GM12874 (cell line): ENCODE measurements at regions not wholly inside any gene's neighbourhood (a gene's known extent, or its start where the extent isn't known, plus 50 kb on each side); places are given as distances from the start of the nearest gene placed in this dataset.

Experiments used
- TF ChIP-seq, protein P1 (sequence below): IDR thresholded peaks from 2 replicates; pipeline ENCODE4 v1.5.1; 2011; ENCODE audit warnings: low read depth, mild to moderate bottlenecking, control low read depth, low read length, moderate library complexity; ENCODE audit not compliant: insufficient read depth

DNA sequence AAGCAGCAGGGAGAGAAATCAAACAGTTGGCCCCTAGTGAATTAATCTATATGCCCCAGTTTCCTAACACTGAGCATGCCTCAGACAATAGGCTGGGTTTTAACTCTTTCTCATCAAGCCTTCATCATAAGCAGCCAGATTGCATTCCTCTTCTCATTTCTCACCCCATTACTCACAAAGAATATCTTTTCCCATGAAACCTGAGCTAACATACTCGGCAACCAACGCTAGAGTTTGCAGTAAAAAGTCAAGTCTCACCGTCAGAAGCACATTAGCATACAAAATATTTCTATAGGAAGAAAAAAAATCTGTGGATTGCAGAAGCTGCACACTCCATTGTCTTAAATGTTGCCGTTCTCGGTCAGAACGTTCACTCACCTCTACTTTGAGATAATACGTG lies 429.9 kb upstream of the ARID1B start:
- TF ChIP-seq, protein P1, sequence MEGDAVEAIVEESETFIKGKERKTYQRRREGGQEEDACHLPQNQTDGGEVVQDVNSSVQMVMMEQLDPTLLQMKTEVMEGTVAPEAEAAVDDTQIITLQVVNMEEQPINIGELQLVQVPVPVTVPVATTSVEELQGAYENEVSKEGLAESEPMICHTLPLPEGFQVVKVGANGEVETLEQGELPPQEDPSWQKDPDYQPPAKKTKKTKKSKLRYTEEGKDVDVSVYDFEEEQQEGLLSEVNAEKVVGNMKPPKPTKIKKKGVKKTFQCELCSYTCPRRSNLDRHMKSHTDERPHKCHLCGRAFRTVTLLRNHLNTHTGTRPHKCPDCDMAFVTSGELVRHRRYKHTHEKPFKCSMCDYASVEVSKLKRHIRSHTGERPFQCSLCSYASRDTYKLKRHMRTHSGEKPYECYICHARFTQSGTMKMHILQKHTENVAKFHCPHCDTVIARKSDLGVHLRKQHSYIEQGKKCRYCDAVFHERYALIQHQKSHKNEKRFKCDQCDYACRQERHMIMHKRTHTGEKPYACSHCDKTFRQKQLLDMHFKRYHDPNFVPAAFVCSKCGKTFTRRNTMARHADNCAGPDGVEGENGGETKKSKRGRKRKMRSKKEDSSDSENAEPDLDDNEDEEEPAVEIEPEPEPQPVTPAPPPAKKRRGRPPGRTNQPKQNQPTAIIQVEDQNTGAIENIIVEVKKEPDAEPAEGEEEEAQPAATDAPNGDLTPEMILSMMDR: no peak

DNA sequence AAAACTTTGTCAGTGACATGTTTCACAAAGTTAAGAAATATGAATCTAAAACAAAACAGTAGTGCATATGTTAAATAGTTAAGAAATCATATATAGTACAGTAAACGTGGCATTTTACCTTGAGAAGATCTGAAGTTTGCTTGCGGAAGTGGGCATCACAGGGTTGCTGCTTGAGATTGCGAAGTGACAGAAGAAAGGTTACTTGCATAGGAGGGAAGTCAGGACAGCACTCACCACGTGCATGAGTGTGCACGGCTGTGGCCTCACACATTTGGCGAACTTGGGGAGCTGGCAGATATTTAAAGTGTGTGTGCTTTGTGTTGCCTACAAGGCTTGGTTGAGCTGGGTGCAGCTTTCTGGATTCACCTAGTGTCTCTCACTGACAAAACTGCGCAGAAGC lies 431.5 kb upstream of the ARID1B start:
- TF ChIP-seq, protein P1: no peak

DNA sequence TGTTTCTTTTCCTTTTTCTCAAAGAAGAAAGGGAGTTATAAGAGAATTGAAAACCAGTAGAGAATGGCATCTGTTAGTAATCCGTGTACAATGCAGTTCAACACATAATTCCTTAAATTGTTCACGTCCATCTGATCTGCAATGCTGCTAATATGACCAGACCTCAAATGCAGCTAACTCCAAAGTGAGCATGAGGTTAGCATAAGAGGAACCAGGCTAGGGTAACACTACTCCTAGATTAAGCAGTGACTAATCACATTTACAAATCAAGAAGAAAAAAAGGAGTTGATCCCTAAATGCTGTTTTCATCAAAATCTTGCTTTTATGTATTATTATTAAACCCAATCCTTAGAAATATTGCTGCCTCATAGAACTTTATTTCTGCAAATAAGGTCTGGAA lies 432.7 kb upstream of the ARID1B start:
- TF ChIP-seq, protein P1: no peak

DNA sequence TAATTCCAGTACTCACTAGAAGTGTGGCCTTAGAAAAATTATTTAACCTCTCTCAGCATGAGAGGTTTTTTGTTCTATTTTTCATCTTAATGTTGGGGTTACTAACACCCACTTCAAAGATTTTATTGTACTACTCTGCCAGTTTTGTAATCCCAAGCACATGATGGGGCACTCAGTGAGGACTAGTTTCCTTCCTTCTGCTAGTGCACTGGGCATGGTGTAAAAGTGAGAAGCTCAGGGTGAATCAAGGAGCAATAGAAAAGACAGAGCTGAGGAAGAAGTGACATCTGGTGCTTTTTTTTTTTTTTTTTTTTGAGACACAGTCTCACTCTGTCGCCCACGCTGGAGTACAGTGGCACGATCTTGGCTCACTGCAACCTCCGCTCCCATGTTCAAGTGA lies 439.4 kb upstream of the ARID1B start:
- TF ChIP-seq, protein P1: no peak

DNA sequence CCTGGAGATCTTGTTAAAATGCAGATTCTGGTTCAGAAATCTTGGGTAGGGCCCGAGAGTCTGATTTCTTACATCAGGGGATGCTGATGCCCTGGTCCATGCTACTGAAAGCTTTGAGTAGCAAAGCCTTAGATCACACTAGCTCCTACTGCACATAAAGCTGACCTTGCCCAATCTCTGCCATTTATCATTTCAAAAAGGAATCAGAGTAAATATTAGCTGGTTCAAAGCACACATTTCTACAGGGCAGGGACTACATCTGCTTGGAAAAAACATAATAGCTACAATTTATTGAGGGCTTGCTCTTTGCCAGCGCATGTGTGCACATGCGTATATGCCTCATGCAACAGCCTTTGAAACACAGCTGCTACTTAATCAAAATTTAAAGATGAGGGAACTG lies 440.4 kb upstream of the ARID1B start:
- TF ChIP-seq, protein P1: no peak

DNA sequence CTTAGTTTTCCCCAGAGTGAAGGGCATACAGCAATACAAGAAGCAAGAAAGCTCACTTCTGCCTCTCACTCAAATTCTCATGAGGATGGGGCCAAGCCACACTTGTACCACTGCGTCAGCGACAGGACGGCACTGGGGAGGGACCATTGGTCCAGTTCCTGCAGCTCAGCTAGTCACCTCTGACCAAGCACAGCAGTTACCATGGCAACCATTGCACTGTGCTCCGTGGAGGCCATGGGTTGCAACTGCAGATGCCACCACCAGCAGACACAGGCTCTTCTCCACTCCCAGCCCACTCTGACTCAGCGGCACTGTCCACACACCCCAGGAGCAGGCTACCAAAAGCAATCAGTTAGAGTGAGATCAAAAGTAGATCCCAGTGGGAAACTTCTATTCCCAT lies 441.1 kb upstream of the ARID1B start:
- TF ChIP-seq, protein P1: no peak

DNA sequence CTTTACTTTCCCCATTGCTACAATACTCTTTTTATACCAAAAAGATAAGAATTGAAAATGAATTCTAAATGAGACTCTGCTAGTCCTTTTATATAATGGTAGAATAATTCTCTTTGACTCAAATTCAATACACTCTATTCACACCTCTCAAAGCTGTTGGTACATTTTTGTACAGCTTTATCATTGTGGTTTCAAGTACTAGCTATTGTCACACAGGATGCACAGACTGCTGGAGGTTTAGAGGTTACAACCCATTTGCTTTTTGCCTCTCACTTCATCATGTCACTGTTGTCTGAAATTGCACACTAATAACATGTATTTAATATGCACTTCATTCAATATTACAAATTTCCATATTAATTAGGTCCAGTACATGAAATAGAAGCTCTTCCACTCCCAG lies 442.2 kb upstream of the ARID1B start:
- TF ChIP-seq, protein P1: no peak

DNA sequence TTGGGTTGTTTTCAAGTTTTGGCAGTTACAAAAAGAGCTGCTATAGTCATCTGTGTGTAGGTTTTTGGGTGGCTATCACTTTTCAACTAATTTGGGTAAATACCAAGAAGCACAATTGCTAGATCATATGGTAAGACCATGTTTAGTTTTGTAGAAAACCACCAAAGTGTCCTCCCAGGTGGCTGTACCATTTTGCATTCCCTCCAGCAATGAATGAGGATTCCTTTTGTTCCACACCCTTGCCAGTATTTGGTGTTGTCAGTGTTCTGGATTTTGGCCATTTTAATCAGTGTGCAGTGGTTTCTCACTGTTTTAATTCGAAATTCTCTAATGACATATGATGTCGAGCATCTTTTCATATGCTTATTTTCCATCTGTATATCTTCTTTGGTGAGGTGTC lies 457.5 kb upstream of the ARID1B start:
- TF ChIP-seq, protein P1: no peak
